Activated naive CD4-positive, alpha-beta T cell (primary cell): ENCODE measurements at regions not wholly inside any gene's neighbourhood (a gene's known extent, or its start where the extent isn't known, plus 50 kb on each side); places are given as distances from the start of the nearest gene placed in this dataset.

Source experiments
- DNase-seq, 4 experiments: peaks; one replicate each; lab custom pipeline; 2025; lab: John Stamatoyannopoulos, UW

GRCh38 chr2:6290217-6291015 lies 575.3 kb downstream of the CMPK2 start:
- no peak for DNase-seq

- no peak for DNase-seq
Measured at GRCh38 chr2:6294791-6295190, 570.9 kb downstream of the CMPK2 start.

GRCh38 chr2:6297238-6297637 lies 568.5 kb downstream of the CMPK2 start:
- no peak for DNase-seq

GRCh38 chr2:6301426-6301825 lies 564.3 kb downstream of the CMPK2 start:
- DNase-seq = no peak

- DNase-seq = no peak
Measured at GRCh38 chr2:6308986-6309385, 556.7 kb downstream of the CMPK2 start.

- no peak for DNase-seq
Measured at GRCh38 chr2:6309415-6310255, 556.1 kb downstream of the CMPK2 start.

GRCh38 chr2:6310256-6311215 lies 555.2 kb downstream of the CMPK2 start:
- no peak for DNase-seq

GRCh38 chr2:6312367-6312766 lies 553.3 kb downstream of the CMPK2 start:
- no peak for DNase-seq

- no peak for DNase-seq
Measured at GRCh38 chr2:6314218-6314960, 551.3 kb downstream of the CMPK2 start.

GRCh38 chr2:6325616-6326015 lies 540.1 kb downstream of the CMPK2 start:
- no peak for DNase-seq

GRCh38 chr2:6326958-6327357 lies 538.7 kb downstream of the CMPK2 start:
- DNase-seq = no peak

- no peak for DNase-seq
Measured at GRCh38 chr2:6336752-6337471, 528.8 kb downstream of the CMPK2 start.

GRCh38 chr2:6337472-6337820 lies 528.3 kb downstream of the CMPK2 start:
- no peak for DNase-seq

- no peak for DNase-seq
Measured at GRCh38 chr2:6341588-6342129, 524.0 kb downstream of the CMPK2 start.

- no peak for DNase-seq
Measured at GRCh38 chr2:6342273-6342920, 523.3 kb downstream of the CMPK2 start.

- no peak for DNase-seq
Measured at GRCh38 chr2:6343076-6343475, 522.6 kb downstream of the CMPK2 start.

GRCh38 chr2:6352247-6352646 lies 513.5 kb downstream of the CMPK2 start:
- DNase-seq = no peak

GRCh38 chr2:6352906-6353515 lies 512.7 kb downstream of the CMPK2 start:
- DNase-seq = no peak

- DNase-seq = no peak
Measured at GRCh38 chr2:6353669-6354068, 512.0 kb downstream of the CMPK2 start.

GRCh38 chr2:6354546-6354945 lies 511.2 kb downstream of the CMPK2 start:
- no peak for DNase-seq
